Mesendoderm (in vitro differentiated cells): ENCODE measurements at regions not wholly inside any gene's neighbourhood (a gene's known extent, or its start where the extent isn't known, plus 50 kb on each side); places are given as distances from the start of the nearest gene placed in this dataset.

Experiments used
- DNase-seq: peaks from one replicate; pipeline ENCODE4 v3.0.0; 2013
- H2AK5ac ChIP-seq: 2 replicates; pipeline ENCODE4 v1.6.1; 2013; ENCODE audit warnings: low read length, inconsistent platforms
- H2BK120ac ChIP-seq: 2 replicates; pipeline ENCODE4 v1.6.1; 2013; ENCODE audit warnings: low read depth, mild to moderate bottlenecking, low read length, moderate library complexity, mixed read lengths
- H2BK15ac ChIP-seq: replicated peaks from 2 replicates; pipeline ENCODE4 v1.6.1; 2013; ENCODE audit warnings: low read depth, mild to moderate bottlenecking, moderate library complexity
- H2BK5ac ChIP-seq: 2 replicates; pipeline ENCODE4 v1.6.1; 2013; ENCODE audit warnings: low read length, inconsistent platforms
- H3K18ac ChIP-seq: 2 replicates; pipeline ENCODE4 v1.6.1; 2013; ENCODE audit warnings: mild to moderate bottlenecking, low read length, mixed read lengths
- H3K23ac ChIP-seq: one replicate; pipeline ENCODE4 v1.6.1; 2013; ENCODE audit warnings: low read length
- H3K27ac ChIP-seq: 2 replicates; pipeline ENCODE4 v1.5.1; 2013; ENCODE audit warnings: low read depth, mild to moderate bottlenecking, inconsistent platforms, low read length, moderate library complexity
- H3K27me3 ChIP-seq: 2 replicates; pipeline ENCODE4 v1.6.1; 2013; ENCODE audit warnings: low read length, control low read depth, mild to moderate bottlenecking, inconsistent platforms; ENCODE audit not compliant: insufficient read depth, poor library complexity
- H3K36me3 ChIP-seq: 2 replicates; pipeline ENCODE4 v1.6.1; 2013; ENCODE audit warnings: low read length, inconsistent platforms; ENCODE audit not compliant: control insufficient read depth, insufficient read depth
- H3K4ac ChIP-seq: one replicate; pipeline ENCODE4 v1.6.1; 2013; ENCODE audit warnings: low read depth, mild to moderate bottlenecking, low read length, moderate library complexity
- H3K4me1 ChIP-seq: 2 replicates; pipeline ENCODE4 v1.6.1; 2013; ENCODE audit warnings: low read depth, low read length, inconsistent platforms; ENCODE audit not compliant: control insufficient read depth
- H3K4me2 ChIP-seq: 2 replicates; pipeline ENCODE4 v1.6.1; 2013; ENCODE audit warnings: low read length
- H3K4me3 ChIP-seq: 2 replicates; pipeline ENCODE4 v1.5.1; 2013; ENCODE audit warnings: mild to moderate bottlenecking, low read length
- H3K56ac ChIP-seq: one replicate; pipeline ENCODE4 v1.6.1; 2013; ENCODE audit warnings: low read length
- H3K79me1 ChIP-seq: 2 replicates; pipeline ENCODE4 v1.6.1; 2013; ENCODE audit warnings: low read length, inconsistent platforms
- H3K79me2 ChIP-seq: 2 replicates; pipeline ENCODE4 v1.6.1; 2013; ENCODE audit warnings: mild to moderate bottlenecking, low read length; ENCODE audit not compliant: control insufficient read depth, insufficient read depth
- H3K9ac ChIP-seq: 2 replicates; pipeline ENCODE4 v1.6.1; 2013; ENCODE audit warnings: low read length, inconsistent platforms
- H4K5ac ChIP-seq: one replicate; pipeline ENCODE4 v1.6.1; 2013; ENCODE audit warnings: low read length
- H4K8ac ChIP-seq: one replicate; pipeline ENCODE4 v1.6.1; 2013; ENCODE audit warnings: low read depth, mild to moderate bottlenecking, control low read depth, low read length, moderate library complexity
- WGBS: extraction: QIAGEN DNeasy Blood & Tissue Kit; methylation state at CpG from one replicate; pipeline ENCODE4 v1.1.7; 2013; ENCODE audit warnings: low lambda C conversion rate, missing lambda C conversion rate; ENCODE audit not compliant: insufficient coverage; ENCODE audit errors: extremely low coverage; 5-methylcytosine and 5-hydroxymethylcytosine counted together

DNA sequence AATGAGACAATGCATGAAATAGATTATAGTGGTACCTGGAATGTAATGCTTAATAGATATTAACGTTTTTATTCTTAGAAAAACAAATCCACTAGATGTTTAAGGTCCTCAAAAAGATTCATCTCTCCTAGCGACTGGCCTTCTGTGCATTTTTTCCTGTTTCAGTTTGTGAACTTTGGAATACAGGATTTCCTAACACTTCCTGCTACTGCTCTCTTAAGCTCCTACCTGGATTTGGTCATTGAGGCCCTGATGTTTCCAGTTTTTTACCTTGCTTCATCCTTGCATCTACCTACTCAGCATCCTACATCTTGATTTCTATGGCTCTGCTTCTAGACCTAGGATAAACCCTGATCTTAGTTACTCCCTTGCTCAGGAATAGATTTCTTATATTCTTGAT, 188.4 kb downstream of the ABCC12 start:
- Histone ChIP-seq H3K9ac (no peak overlapping the region), H4K8ac (no peak overlapping the region), H3K27ac (no peak overlapping the region), H3K79me2 (no peaks in the 10 kb centered on the region), H2BK15ac (no peak overlapping the region), H3K18ac (no peak overlapping the region), H2AK5ac (no peak overlapping the region), H2BK120ac (no peak overlapping the region), H3K23ac (no peak overlapping the region), H3K4me1 (no peaks in the 10 kb centered on the region), H3K27me3 (peaks cover 2% of the 10 kb centered on the region), H2BK5ac (no peak overlapping the region), H3K79me1 (no peaks in the 10 kb centered on the region), H4K5ac (no peak overlapping the region), H3K36me3 (no peaks in the 10 kb centered on the region), H3K56ac (no peak overlapping the region), H3K4me2 (no peak overlapping the region), H3K4me3 (no peak overlapping the region), H3K4ac (no peak overlapping the region)
- WGBS = no CpG with 5 or more reads among the region's 2 CpGs
- DNase-seq = no peak

GRCh38 chr16:47966325-47966724, 189.5 kb downstream of the ABCC12 start:
- H2AK5ac ChIP-seq = no peak overlapping the region
- H3K79me1 ChIP-seq = no peaks in the 10 kb centered on the region
- H2BK15ac ChIP-seq = no peak overlapping the region
- no peak overlapping the region for H3K4me3 ChIP-seq
- no peak overlapping the region for H2BK5ac ChIP-seq
- H3K79me2 ChIP-seq = no peaks in the 10 kb centered on the region
- no peak overlapping the region for H2BK120ac ChIP-seq
- H4K8ac ChIP-seq = no peak overlapping the region
- H3K23ac ChIP-seq = no peak overlapping the region
- peaks cover 2% of the 10 kb centered on the region for H3K27me3 ChIP-seq
- no peak overlapping the region for H3K27ac ChIP-seq
- no peak overlapping the region for H3K4ac ChIP-seq
- H3K36me3 ChIP-seq = no peaks in the 10 kb centered on the region
- no peak overlapping the region for H4K5ac ChIP-seq
- H3K18ac ChIP-seq = no peak overlapping the region
- no peak for DNase-seq
- H3K4me1 ChIP-seq = no peaks in the 10 kb centered on the region
- no peak overlapping the region for H3K9ac ChIP-seq
- no CpG with 5 or more reads among the region's 4 CpGs for WGBS
- no peak overlapping the region for H3K56ac ChIP-seq
- no peak overlapping the region for H3K4me2 ChIP-seq

GRCh38 chr16:47965439-47965838, 190.4 kb downstream of the ABCC12 start:
- Histone ChIP-seq H2AK5ac (no peak overlapping the region), H3K56ac (no peak overlapping the region), H3K4me2 (no peak overlapping the region), H3K18ac (no peak overlapping the region), H3K27me3 (peaks cover 2% of the 10 kb centered on the region), H3K4me3 (no peak overlapping the region), H3K79me2 (no peaks in the 10 kb centered on the region), H3K27ac (no peak overlapping the region), H2BK5ac (no peak overlapping the region), H2BK15ac (no peak overlapping the region), H4K5ac (no peak overlapping the region), H2BK120ac (no peak overlapping the region), H3K9ac (no peak overlapping the region), H4K8ac (no peak overlapping the region), H3K79me1 (no peaks in the 10 kb centered on the region), H3K23ac (no peak overlapping the region), H3K36me3 (no peaks in the 10 kb centered on the region), H3K4ac (no peak overlapping the region), H3K4me1 (no peaks in the 10 kb centered on the region)
- peak; percentile 93 for DNase-seq
- WGBS = no CpG with 5 or more reads among the region's 2 CpGs

DNA sequence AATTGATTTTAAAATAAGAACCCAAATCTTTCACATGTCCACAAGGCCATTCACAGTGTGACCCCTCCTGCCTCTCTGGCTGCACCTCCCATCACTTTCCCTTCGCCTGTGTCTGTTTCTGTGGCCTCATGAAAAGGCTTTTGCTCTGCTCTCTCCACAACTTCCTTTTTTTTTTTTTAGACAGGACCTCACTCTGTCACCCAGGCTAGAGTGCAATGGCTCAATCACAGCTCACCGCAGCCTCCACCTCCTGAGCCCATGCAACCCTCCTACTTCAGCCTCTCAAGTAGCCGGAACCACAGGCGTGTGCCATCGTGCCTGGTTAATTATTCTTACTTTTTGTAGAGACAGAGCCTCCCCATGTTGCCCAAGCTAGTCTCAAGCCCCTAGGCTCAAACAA, 197.1 kb downstream of the ABCC12 start:
- no CpG with 5 or more reads among the region's 5 CpGs for WGBS
- Histone ChIP-seq H3K4ac (no peak overlapping the region), H3K23ac (no peak overlapping the region), H3K79me1 (no peaks in the 10 kb centered on the region), H3K18ac (no peak overlapping the region), H3K36me3 (no peaks in the 10 kb centered on the region), H4K8ac (no peak overlapping the region), H3K79me2 (no peaks in the 10 kb centered on the region), H3K4me3 (no peak overlapping the region), H3K9ac (no peak overlapping the region), H3K27me3 (no peaks in the 10 kb centered on the region), H3K27ac (no peak overlapping the region), H3K4me2 (no peak overlapping the region), H3K4me1 (peaks cover 2% of the 10 kb centered on the region), H2BK120ac (no peak overlapping the region), H2AK5ac (no peak overlapping the region), H2BK5ac (no peak overlapping the region), H3K56ac (no peak overlapping the region), H2BK15ac (no peak overlapping the region), H4K5ac (no peak overlapping the region)
- no peak for DNase-seq

GRCh38 chr16:47956916-47957315, 198.9 kb downstream of the ABCC12 start:
- no peak overlapping the region for H3K9ac ChIP-seq
- H2BK120ac ChIP-seq = no peak overlapping the region

GRCh38 chr16:47949714-47950113, 206.1 kb downstream of the ABCC12 start:
- Histone ChIP-seq H2BK15ac (no peak overlapping the region), H4K8ac (no peak overlapping the region), H3K4ac (no peak overlapping the region), H2BK120ac (no peak overlapping the region), H3K79me2 (no peaks in the 10 kb centered on the region), H2BK5ac (no peak overlapping the region), H2AK5ac (peak overlapping the region; percentile 60), H3K4me1 (no peaks in the 10 kb centered on the region), H3K27ac (no peak overlapping the region), H3K4me3 (no peak overlapping the region), H3K23ac (no peak overlapping the region), H3K27me3 (no peaks in the 10 kb centered on the region), H3K56ac (no peak overlapping the region), H3K18ac (no peak overlapping the region), H3K36me3 (no peaks in the 10 kb centered on the region), H3K79me1 (no peaks in the 10 kb centered on the region), H4K5ac (no peak overlapping the region), H3K4me2 (no peak overlapping the region), H3K9ac (no peak overlapping the region)
- DNase-seq = no peak
- WGBS = no CpG with 5 or more reads among the region's 9 CpGs

More at GRCh38 chr16:47956916-47957315, 198.9 kb downstream of the ABCC12 start:
- no peak overlapping the region for H3K27ac ChIP-seq
- no peak overlapping the region for H3K23ac ChIP-seq
- H3K18ac ChIP-seq = no peak overlapping the region
- no peak overlapping the region for H2AK5ac ChIP-seq
- no peak overlapping the region for H3K4me3 ChIP-seq
- no peak overlapping the region for H4K8ac ChIP-seq
- no CpG with 5 or more reads among the region's 2 CpGs for WGBS
- no peak overlapping the region for H4K5ac ChIP-seq
- H3K79me1 ChIP-seq = no peaks in the 10 kb centered on the region
- H2BK5ac ChIP-seq = no peak overlapping the region
- DNase-seq = no peak
- H3K27me3 ChIP-seq = no peaks in the 10 kb centered on the region
- no peak overlapping the region for H3K4me2 ChIP-seq
- H3K4ac ChIP-seq = no peak overlapping the region
- H2BK15ac ChIP-seq = no peak overlapping the region
- no peak overlapping the region for H3K56ac ChIP-seq
- H3K36me3 ChIP-seq = no peaks in the 10 kb centered on the region
- no peaks in the 10 kb centered on the region for H3K79me2 ChIP-seq
- H3K4me1 ChIP-seq = peaks cover 2% of the 10 kb centered on the region
